H7 (cell line): ENCODE measurements at regions not wholly inside any gene's neighbourhood (a gene's known extent, or its start where the extent isn't known, plus 50 kb on each side); places are given as distances from the start of the nearest gene placed in this dataset.

Source experiments
- DNase-seq: peaks from one replicate; pipeline ENCODE4 v3.0.0; 2012
- H3K27me3 ChIP-seq: 2 replicates; pipeline ENCODE4 v1.6.0; 2011; ENCODE audit warnings: mild to moderate bottlenecking, low read length; ENCODE audit not compliant: control insufficient read depth, insufficient read depth
- H3K36me3 ChIP-seq: replicated peaks from 2 replicates; pipeline ENCODE4 v1.5.1; 2011; ENCODE audit warnings: low read length; ENCODE audit not compliant: control insufficient read depth, insufficient read depth
- H3K4me3 ChIP-seq: 2 replicates; pipeline ENCODE4 v1.5.1; 2011; ENCODE audit warnings: low read depth, mild to moderate bottlenecking, control low read depth, low read length, moderate library complexity; ENCODE audit not compliant: insufficient read depth

- no peak for DNase-seq
- Histone ChIP-seq H3K4me3 (no peak overlapping the region), H3K36me3 (no peaks in the 10 kb centered on the region), H3K27me3 (no peaks in the 10 kb centered on the region)
Observed at GRCh38 chr13:47841151-47841550, 159.9 kb downstream of the SUCLA2 start.

DNA sequence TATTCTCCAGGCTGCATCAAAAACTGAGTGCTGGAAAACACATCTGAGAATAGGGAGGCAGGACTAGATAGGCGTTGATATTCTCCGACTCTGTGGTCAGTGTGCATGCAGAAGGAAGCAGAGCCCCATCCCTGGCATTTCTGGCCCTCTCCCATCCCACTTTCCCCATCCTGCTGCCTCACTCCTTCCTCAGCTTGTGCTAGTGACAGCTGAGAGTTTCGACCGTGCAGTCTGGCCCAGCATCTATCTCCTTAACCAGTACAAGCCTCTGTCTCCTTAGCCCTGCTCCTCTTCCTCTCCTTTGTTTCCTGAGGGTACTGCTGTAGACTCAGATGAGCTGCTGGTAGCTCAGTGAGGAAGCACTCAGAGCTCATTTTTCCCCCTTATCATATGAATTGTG, 163.2 kb downstream of the SUCLA2 start:
- H3K27me3 ChIP-seq: no peaks in the 10 kb centered on the region
- no peak for DNase-seq
- no peak overlapping the region for H3K4me3 ChIP-seq
- H3K36me3 ChIP-seq: no peaks in the 10 kb centered on the region

- no peak for DNase-seq
- no peaks in the 10 kb centered on the region for H3K36me3 ChIP-seq
- H3K27me3 ChIP-seq: no peaks in the 10 kb centered on the region
- H3K4me3 ChIP-seq: no peak overlapping the region
Observed at GRCh38 chr13:47837104-47837880, 163.8 kb downstream of the SUCLA2 start.

DNA sequence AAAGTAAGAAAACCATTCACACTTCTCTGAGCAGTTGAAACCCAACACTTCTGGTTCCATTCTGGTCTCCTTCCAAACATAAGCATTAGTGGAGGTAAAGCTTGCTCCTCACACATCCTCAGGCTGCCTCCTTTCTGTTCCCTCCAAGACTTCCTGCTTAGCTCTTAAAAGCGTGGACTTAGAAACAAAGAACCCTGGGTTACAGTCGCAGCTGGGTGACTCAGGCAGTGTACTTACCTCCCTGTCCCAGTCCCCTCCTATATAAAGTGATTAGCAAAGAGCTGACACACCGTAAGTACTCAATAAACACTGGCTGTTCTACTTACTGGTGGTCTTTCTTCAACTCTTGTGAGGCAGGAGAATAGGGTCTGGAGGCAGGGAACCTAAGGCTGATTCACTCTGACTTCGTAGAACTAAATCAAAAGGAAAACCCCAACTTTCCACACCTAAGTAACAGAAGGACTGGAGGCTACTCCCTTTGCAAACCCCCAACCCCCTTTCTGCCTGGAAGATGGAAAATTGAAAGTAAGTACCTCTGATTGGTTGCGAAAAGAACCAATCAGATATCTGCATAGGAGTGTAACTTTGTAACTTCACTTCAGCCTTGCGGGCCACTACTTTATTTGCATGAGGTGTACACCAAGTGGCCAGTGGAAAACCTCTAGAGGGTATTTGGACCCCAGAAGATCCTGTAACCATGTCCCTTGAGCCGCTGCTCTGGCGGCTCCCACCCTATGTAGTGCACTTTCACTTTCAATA, 165.4 kb downstream of the SUCLA2 start:
- no peak for DNase-seq
- Histone ChIP-seq H3K36me3 (no peaks in the 10 kb centered on the region), H3K27me3 (no peaks in the 10 kb centered on the region), H3K4me3 (no peak overlapping the region)

GRCh38 chr13:47832458-47832972, 168.6 kb downstream of the SUCLA2 start:
- Histone ChIP-seq H3K36me3 (no peaks in the 10 kb centered on the region), H3K4me3 (no peak overlapping the region), H3K27me3 (no peaks in the 10 kb centered on the region)
- peak; percentile 13 for DNase-seq

GRCh38 chr13:47831265-47831664, 169.8 kb downstream of the SUCLA2 start:
- no peaks in the 10 kb centered on the region for H3K27me3 ChIP-seq
- H3K36me3 ChIP-seq: no peaks in the 10 kb centered on the region
- no peak for DNase-seq
- H3K4me3 ChIP-seq: no peak overlapping the region

DNA sequence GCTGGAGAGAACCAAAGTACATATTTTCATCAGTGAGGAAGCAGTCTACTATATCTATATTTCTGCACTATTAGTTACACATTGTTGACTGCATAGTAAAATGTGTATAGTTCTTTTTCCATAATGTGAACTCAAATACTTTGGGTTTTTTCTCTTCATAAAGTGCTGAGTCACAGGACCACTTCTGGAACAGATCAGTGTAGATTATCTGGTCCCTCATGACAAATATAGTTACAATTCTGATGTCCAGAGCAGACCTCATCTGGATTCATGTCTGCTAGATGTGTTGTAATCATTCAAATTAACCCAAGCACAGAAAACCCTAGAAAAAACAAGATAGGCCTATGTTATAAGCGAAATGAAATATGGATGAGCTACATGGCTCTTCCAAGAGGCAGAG, 171.4 kb downstream of the SUCLA2 start:
- no peaks in the 10 kb centered on the region for H3K27me3 ChIP-seq
- no peaks in the 10 kb centered on the region for H3K36me3 ChIP-seq
- DNase-seq: no peak
- no peak overlapping the region for H3K4me3 ChIP-seq

GRCh38 chr13:47826471-47826870, 174.6 kb downstream of the SUCLA2 start:
- Histone ChIP-seq H3K27me3 (no peaks in the 10 kb centered on the region), H3K4me3 (no peak overlapping the region), H3K36me3 (no peaks in the 10 kb centered on the region)
- DNase-seq: no peak

GRCh38 chr13:47822036-47822435, 179.0 kb downstream of the SUCLA2 start:
- DNase-seq: no peak
- Histone ChIP-seq H3K4me3 (no peak overlapping the region), H3K27me3 (no peaks in the 10 kb centered on the region), H3K36me3 (no peaks in the 10 kb centered on the region)

DNA sequence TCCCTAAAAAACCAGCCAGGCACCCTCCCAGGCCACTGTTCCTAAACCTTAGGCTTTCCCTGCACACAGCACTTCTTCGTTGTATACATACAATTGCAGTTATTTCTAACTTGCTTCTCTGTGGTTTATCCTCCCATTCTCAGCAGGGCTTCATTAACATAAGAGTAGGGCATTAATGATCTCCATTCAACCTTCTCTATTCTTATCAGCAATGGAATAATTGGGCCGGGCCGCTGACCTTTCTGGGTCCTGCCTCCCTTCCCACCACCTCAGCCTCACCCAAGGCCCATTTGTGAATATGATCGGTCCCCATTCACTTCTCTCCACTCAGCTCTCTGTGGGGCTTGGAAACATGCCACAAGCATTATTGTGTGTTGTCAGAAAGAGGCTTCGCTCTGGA, 184.2 kb downstream of the SUCLA2 start:
- peak; percentile 40 for DNase-seq
- Histone ChIP-seq H3K36me3 (no peaks in the 10 kb centered on the region), H3K27me3 (no peaks in the 10 kb centered on the region), H3K4me3 (no peak overlapping the region)

GRCh38 chr13:47813718-47814117, 187.4 kb downstream of the SUCLA2 start:
- Histone ChIP-seq H3K27me3 (no peaks in the 10 kb centered on the region), H3K4me3 (no peak overlapping the region), H3K36me3 (no peaks in the 10 kb centered on the region)
- DNase-seq: no peak

GRCh38 chr13:47809411-47809810, 191.7 kb downstream of the SUCLA2 start:
- no peaks in the 10 kb centered on the region for H3K36me3 ChIP-seq
- DNase-seq: no peak
- H3K4me3 ChIP-seq: no peak overlapping the region
- no peaks in the 10 kb centered on the region for H3K27me3 ChIP-seq

- DNase-seq: no peak
- H3K27me3 ChIP-seq: no peaks in the 10 kb centered on the region
- no peak overlapping the region for H3K4me3 ChIP-seq
- no peaks in the 10 kb centered on the region for H3K36me3 ChIP-seq
Observed at GRCh38 chr13:47803131-47803530, 197.9 kb downstream of the SUCLA2 start.

- H3K4me3 ChIP-seq: no peak overlapping the region
- no peaks in the 10 kb centered on the region for H3K36me3 ChIP-seq
- no peaks in the 10 kb centered on the region for H3K27me3 ChIP-seq
- DNase-seq: no peak
Observed at GRCh38 chr13:47801555-47801954, 199.5 kb downstream of the SUCLA2 start.

DNA sequence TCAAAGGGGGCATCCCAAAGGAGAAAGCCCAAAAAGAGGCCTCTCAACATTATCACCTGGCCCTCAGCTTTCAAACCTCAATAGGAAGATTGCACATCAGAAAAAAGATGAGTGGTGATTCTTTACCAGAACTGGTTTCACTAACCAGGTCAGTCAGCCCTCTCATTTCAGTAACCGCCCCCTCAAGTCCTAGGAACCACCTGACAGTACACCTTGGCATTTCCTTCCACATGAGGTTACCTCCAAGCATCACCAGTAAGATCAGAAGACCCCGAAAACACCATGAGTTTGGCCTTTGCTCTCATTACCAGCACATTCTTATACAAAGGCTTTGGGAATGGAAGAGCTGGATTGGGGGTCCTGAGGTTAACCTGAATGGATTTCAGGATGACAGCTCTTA, 200.5 kb downstream of the SUCLA2 start:
- Histone ChIP-seq H3K36me3 (no peaks in the 10 kb centered on the region), H3K4me3 (no peak overlapping the region), H3K27me3 (no peaks in the 10 kb centered on the region)
- no peak for DNase-seq
